Activated T-helper 17 cell treated with anti-CD3 and anti-CD28 coated beads, Interleukin-2, amount 50 U/mL, for 72 hours (primary cell): ENCODE measurements at regions not wholly inside any gene's neighbourhood (a gene's known extent, or its start where the extent isn't known, plus 50 kb on each side); places are given as distances from the start of the nearest gene placed in this dataset.

Source experiments
- ATAC-seq: fragments of 150-1000 bp; cut with Tn5 transposase; replicated peaks from 2 replicates; pipeline ENCODE4 v1.10.0; 2021; ENCODE audit warnings: mild to moderate bottlenecking, moderate library complexity
- H3K27ac Mint-ChIP-seq: one replicate; pipeline ENCODE4 v1.8.0; 2022; ENCODE audit warnings: mixed read lengths
- H3K27me3 Mint-ChIP-seq: one replicate; pipeline ENCODE4 v1.8.0; 2022; ENCODE audit warnings: mixed read lengths
- H3K36me3 Mint-ChIP-seq: one replicate; pipeline ENCODE4 v1.8.0; 2022; ENCODE audit warnings: low read depth, mild to moderate bottlenecking, mixed read lengths
- H3K4me1 Mint-ChIP-seq: one replicate; pipeline ENCODE4 v1.8.0; 2022; ENCODE audit warnings: mixed read lengths
- H3K4me3 Mint-ChIP-seq: one replicate; pipeline ENCODE4 v1.8.0; 2022; ENCODE audit warnings: mild to moderate bottlenecking, mixed read lengths
- H3K9me3 Mint-ChIP-seq: one replicate; pipeline ENCODE4 v1.8.0; 2022; ENCODE audit warnings: mixed read lengths

DNA sequence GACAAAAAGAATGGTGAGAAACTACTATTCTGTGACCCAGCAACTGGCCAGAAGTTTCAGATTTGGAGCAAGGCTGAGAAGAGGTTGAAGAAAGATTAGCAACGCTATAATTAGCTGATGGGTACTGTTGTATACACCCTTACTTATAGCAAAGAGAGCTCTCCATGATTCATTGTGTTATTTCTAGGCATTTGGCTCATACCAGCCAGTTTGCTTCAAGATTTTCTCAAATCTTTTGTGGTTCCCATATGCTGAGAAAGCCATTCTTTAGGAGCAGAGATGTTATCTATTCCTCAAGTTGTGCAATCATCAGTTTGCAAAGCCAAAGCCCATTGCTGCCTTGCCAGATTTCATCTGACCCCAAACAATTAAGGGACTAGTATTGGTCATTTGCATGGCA lies 179.4 kb downstream of the ETS1 start:
- Mint-ChIP-seq H3K27ac (no peak overlapping the region), H3K36me3 (no peaks in the 10 kb centered on the region), H3K27me3 (no peaks in the 10 kb centered on the region), H3K4me3 (no peak overlapping the region), H3K9me3 (no peaks in the 10 kb centered on the region), H3K4me1 (peaks cover 10% of the 10 kb centered on the region)
- ATAC-seq, result no peak

DNA sequence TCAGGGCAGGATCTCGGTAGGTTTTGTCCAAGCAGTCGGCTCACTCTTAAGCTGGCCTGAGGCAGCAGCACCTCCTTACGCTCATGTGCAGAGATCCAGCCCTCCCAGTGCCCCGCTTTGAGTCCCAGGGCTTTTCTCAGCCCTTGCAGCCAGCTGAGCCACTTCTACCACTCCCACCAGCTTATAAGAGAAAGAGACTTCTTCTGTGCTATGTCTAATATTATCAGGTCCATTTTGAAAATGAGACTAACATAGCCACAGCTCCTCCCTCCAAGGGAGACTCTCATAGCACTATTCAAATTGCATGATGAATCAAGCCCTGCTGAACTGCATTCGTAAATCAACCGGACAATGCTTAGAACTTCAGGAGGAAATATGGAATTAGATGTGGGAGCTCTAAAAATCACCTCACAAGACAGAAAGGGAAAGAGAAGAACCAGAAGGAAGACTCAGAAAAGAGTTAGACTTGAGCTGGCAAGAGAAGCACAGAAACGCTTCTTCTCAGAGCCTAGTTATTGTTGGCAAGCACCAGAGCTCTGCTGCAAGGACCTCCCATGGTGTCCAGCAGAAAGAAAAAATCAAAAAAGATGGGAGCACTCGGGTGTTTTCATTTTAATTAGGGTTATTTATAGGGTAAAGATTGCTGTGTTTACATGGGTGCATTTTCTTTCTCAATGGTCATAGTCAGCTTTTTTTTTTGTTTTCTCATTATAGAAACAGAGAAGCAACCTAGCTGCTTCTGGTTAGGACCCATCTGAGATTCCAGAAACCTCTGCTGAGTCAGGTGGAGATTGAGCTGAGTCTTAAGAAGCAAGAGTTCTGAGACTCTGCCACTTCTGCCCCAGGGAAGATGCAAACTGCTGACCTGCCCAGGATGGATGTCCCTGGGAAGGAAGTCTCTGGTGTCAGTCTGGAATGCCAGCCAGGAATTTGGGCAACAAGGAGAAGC lies 181.4 kb downstream of the ETS1 start:
- Mint-ChIP-seq H3K9me3 (no peaks in the 10 kb centered on the region), H3K27ac (no peak overlapping the region), H3K4me1 (peaks cover 8% of the 10 kb centered on the region), H3K4me3 (no peak overlapping the region), H3K36me3 (no peaks in the 10 kb centered on the region), H3K27me3 (no peaks in the 10 kb centered on the region)
- no peak for ATAC-seq

DNA sequence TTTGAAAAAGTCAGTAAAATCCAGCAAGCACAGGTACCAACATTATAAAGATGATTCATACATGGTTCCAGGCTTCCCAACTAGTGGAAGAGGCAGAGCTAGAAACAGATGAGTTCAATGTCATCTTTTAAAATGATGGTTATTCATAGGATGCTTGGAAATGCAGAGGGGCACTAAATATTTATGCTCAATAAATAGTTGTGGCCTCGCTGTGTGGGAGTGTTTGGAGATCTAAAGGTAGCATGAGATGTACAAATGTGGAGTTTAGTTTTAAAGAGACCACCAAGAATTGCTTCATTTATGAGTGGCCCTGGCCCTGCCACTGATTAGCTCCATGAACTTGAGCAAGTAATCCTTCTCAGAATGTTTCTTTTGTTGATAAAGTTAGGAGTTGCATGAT lies 182.2 kb downstream of the ETS1 start:
- Mint-ChIP-seq H3K4me3 (no peak overlapping the region), H3K27me3 (no peaks in the 10 kb centered on the region), H3K36me3 (no peaks in the 10 kb centered on the region), H3K27ac (no peak overlapping the region), H3K4me1 (peaks cover 8% of the 10 kb centered on the region), H3K9me3 (no peaks in the 10 kb centered on the region)
- no peak for ATAC-seq

DNA sequence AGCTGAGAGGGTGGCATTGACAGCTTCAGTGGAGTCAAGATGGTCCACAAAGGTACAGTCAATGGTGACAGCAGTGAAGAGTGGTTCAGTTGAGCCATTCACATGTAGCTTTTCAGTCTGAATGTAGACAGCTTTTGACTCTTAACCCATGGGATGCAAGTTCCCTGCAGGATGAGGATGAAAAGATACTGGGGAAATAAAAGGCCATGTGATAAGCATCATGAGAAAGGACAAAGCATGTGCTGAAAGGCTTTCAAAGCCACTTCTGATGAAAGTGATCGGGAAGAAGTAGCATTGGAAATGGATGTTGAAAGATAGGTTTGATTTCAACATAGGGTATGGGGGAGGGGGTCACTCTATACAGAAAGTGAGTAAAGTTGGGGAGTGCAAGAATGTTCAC lies 182.9 kb downstream of the ETS1 start:
- Mint-ChIP-seq H3K27me3 (no peaks in the 10 kb centered on the region), H3K36me3 (no peaks in the 10 kb centered on the region), H3K4me1 (peaks cover 8% of the 10 kb centered on the region), H3K4me3 (no peak overlapping the region), H3K27ac (no peak overlapping the region), H3K9me3 (no peaks in the 10 kb centered on the region)
- ATAC-seq, result no peak

DNA sequence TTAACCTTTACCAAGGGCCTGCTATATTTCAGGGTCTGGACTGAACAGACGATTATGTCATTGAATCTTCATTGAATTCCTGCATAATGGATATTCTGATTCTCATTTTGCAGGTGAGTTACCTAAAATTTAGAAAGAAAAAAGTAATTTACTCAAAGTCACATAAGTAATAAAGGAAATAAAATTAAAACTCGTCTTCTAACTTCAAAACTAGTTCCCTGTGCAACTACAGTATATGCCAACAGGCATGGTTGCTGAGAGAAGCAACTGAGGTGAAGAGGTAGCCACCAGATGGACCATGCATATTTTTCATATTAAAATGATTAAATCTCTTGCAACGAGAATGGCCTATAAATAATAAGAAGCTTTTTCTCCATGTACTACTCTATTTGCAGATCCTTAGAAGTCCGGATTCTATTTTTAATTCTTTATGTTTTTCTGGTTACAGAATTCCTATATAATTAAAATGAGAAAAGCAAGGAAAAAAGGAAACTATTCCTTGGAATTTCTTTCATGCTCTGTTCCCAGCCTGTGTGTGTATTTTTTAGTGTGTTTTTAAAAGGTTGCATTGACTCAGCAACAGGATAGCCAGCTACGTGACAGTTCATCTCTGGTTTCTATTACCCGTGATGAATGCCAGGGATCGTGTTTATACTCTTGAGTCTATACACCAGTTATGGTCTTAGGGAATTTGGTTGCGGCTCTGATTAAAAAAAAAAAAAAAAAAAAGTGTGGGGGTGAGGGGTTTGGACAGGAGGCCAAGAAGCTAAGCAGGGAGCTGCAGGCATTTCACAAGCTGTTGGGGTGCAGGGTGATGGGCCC lies 186.8 kb downstream of the ETS1 start:
- Mint-ChIP-seq H3K9me3 (no peaks in the 10 kb centered on the region), H3K36me3 (no peaks in the 10 kb centered on the region), H3K27me3 (no peaks in the 10 kb centered on the region), H3K4me1 (peaks cover 11% of the 10 kb centered on the region), H3K27ac (no peak overlapping the region), H3K4me3 (no peak overlapping the region)
- ATAC-seq, result no peak

DNA sequence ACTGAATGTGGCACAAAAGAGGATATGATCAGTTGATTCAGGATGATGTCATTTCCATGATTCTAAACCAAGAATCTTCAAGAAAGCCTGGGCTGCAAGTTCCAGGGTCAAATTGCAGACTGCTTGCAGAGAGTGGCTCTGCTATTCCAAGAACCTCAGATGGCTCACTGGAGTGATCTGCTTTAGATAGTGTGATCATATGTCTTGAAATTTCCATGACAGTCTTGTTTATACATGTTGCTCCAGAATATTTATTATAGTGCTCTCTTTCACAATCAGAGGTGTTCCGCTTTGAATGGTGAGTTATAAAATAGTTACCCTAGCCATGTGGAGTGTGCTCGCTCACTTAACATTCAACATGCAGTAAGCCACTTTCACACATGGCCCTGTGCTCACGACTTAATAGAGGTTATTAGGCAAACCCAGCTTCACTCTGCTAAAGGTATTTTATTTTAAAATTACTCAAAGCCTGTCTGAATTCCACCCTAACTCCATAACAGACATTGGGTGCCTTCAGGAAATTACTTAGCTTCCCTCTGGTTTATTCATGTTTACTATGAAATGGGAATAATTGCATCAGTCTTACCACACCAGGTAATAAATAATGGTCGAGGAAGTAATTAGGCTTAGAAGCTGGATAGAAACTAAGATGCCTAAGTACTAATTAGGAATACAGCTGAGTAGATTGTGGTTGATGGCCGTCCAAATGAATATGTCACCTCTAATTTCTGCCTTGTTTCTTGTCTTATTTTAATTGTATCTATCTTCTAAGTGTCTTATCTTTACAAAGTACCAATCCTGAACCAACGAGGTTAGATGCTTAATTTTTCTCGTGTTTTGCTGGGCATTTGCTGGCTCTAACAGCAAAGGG lies 187.9 kb downstream of the ETS1 start:
- Mint-ChIP-seq H3K9me3 (no peaks in the 10 kb centered on the region), H3K27ac (no peak overlapping the region), H3K36me3 (no peaks in the 10 kb centered on the region), H3K4me3 (peak overlapping the region; percentile 35), H3K27me3 (no peaks in the 10 kb centered on the region), H3K4me1 (peaks cover 11% of the 10 kb centered on the region)
- ATAC-seq, result peak; percentile 81

DNA sequence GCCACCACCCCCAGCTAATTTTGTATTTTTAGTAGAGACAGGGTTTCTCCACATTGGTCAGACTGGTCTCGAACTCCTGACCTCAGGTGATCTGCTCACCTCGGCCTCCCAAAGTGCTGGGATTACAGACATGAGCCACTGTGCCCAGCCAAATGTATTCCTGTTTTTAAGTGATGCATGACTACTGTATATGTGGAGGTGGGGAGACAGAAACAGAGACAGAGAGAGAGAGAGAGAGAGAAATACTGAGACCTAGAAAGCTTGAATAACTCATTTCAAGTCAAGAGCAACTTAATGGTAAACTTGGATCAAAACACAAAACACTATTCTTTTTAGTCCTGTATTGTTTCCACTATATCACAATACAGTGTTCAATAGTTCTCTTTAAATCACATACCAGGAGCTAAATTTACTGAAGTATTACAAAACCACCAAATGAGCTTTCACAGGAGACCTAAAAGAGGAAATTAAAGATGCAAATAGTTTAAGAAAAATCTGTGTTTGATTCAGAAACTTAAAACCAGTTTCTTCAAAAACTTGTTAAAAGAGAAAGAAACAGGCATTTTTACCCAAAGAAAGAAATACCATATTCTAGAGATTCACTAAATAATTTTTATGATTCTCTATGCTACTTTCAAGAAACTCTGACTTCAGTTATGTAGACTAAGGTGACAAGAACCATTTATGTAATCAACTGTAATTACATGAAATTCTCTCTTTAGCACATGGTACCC lies 188.7 kb downstream of the ETS1 start:
- peak; percentile 69 for ATAC-seq
- H3K27ac Mint-ChIP-seq, result peak overlapping the region; percentile 28

DNA sequence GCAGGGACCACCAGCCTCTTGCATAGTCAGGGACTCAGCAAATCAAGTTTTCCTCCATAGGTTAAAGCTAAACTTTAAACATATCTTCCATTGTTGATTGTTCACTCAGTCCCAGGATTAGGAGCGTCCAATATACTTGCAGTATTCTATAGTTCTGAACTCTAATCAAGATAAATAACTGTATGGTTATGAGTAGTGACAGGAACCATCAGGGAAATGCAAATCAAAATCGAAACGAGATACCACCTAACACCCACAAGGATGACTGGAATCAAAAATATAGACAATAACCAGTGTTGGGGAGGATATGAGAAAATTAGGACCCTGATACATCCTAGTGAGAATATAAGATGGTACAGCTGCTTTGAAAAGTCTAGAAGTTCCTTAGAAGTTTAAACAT lies 190.0 kb downstream of the ETS1 start:
- H3K27ac Mint-ChIP-seq, result no peak overlapping the region
- no peaks in the 10 kb centered on the region for H3K9me3 Mint-ChIP-seq
- H3K4me3 Mint-ChIP-seq, result no peak overlapping the region
- ATAC-seq, result peak; percentile 20
- no peaks in the 10 kb centered on the region for H3K27me3 Mint-ChIP-seq
- peaks cover 15% of the 10 kb centered on the region for H3K4me1 Mint-ChIP-seq
- no peaks in the 10 kb centered on the region for H3K36me3 Mint-ChIP-seq

More for the DNA sequence above, 188.7 kb downstream of the ETS1 start:
- peak overlapping the region; percentile 35 for H3K4me3 Mint-ChIP-seq
- H3K9me3 Mint-ChIP-seq, result no peaks in the 10 kb centered on the region
- peaks cover 11% of the 10 kb centered on the region for H3K4me1 Mint-ChIP-seq
- H3K27me3 Mint-ChIP-seq, result no peaks in the 10 kb centered on the region
- H3K36me3 Mint-ChIP-seq, result no peaks in the 10 kb centered on the region

DNA sequence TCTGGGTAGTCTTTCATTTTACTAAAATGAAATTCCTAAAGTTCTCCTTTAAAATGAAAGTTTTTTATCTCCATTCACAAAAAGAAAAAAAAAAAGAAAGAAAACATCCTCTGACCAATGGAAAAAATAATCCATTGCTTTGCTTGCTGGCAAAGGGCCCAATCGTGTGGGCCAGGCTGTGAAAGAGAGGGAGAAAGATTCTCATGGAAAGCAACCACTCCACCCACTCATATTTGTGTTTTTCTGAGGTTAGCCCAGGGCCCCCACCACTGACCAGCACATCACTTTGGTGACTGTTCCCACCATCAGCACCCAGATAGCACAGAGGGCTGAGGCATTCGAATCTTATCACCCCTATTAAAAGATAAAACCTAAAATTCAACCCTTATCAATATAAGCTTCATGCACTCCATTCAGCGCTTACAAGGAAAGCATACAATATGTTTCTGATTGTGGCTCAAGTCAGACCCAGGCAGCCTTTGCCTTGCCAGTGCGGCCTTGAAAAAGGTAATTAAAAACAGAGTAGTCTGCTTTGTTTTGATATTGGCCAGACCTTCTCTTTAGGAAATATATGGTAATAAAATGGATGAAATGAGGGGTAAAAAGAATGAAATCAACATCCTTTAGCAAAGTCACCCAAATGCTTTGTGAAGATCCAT lies 192.8 kb downstream of the ETS1 start:
- no peak overlapping the region for H3K4me3 Mint-ChIP-seq
- H3K4me1 Mint-ChIP-seq, result peaks cover 15% of the 10 kb centered on the region
- no peaks in the 10 kb centered on the region for H3K9me3 Mint-ChIP-seq
- no peak for ATAC-seq
- H3K27ac Mint-ChIP-seq, result no peak overlapping the region
- no peaks in the 10 kb centered on the region for H3K27me3 Mint-ChIP-seq
- no peaks in the 10 kb centered on the region for H3K36me3 Mint-ChIP-seq

DNA sequence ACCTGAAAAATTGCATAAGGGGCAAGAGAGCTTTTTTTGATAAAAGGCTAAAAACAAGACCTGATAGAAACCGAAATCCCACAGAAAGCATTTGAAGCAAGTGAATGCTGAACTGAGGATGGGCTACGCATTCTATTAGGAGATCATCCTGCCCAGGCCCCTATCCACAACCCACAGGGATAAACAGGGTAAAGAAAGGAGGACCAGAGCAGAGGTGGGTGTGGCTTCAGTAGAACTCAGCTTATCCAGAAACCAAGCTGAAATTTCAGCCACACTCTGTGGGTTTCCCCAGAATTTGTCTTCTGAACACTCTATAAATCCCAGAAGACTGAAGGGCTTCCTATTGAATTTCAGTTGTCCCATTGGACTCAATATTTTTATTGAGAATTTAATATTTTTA lies 195.1 kb downstream of the ETS1 start:
- H3K4me1 Mint-ChIP-seq, result peaks cover 13% of the 10 kb centered on the region
- no peak for ATAC-seq
- H3K9me3 Mint-ChIP-seq, result no peaks in the 10 kb centered on the region

DNA sequence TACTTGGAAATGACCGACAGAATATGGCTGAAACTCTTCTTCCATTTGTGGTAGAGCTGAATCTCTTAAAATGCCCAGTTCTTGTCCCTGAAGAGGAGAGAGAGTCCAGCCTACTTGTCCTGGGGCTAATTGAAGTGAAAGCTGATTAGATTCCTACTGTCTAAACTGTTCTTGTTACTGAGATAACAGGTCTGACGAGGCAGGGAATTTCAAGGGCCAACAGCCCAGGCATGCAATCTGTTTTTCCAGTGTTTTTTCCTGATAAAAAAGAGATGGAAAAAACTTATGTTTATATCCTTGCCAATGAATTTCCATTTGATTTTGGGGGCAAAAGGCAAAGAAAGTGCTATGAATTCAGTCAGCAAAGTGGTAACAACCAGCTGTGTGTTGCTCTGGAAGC lies 195.5 kb downstream of the ETS1 start:
- Mint-ChIP-seq H3K27me3 (no peaks in the 10 kb centered on the region), H3K27ac (no peak overlapping the region), H3K36me3 (no peaks in the 10 kb centered on the region), H3K9me3 (no peaks in the 10 kb centered on the region), H3K4me1 (peaks cover 16% of the 10 kb centered on the region), H3K4me3 (no peak overlapping the region)
- ATAC-seq, result no peak

More for the DNA sequence above, 195.1 kb downstream of the ETS1 start:
- H3K27ac Mint-ChIP-seq, result no peak overlapping the region
- H3K36me3 Mint-ChIP-seq, result no peaks in the 10 kb centered on the region
- no peak overlapping the region for H3K4me3 Mint-ChIP-seq
- no peaks in the 10 kb centered on the region for H3K27me3 Mint-ChIP-seq

DNA sequence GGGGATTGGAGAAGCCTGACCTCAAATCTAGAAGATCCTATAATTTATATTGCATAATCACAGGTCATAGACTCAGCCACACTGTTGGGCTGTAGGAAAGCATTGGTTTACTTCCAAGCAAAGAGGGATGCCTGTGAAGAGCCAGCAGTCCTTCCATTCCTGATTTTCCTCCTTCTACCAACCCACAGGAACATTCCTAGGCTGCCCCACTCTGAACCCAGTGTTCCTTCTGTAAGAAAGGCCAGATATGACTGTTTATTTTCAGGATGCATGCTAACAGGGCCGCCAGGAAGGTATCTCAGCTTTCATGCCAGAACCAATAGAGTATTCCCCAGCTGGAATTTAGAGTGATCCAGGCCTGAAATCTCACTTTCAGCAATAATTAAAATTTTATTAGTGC lies 197.1 kb downstream of the ETS1 start:
- H3K27me3 Mint-ChIP-seq, result no peaks in the 10 kb centered on the region
- H3K4me3 Mint-ChIP-seq, result no peak overlapping the region
- peaks cover 18% of the 10 kb centered on the region for H3K4me1 Mint-ChIP-seq
- H3K9me3 Mint-ChIP-seq, result no peaks in the 10 kb centered on the region
- H3K27ac Mint-ChIP-seq, result no peak overlapping the region
- no peaks in the 10 kb centered on the region for H3K36me3 Mint-ChIP-seq
- no peak for ATAC-seq

DNA sequence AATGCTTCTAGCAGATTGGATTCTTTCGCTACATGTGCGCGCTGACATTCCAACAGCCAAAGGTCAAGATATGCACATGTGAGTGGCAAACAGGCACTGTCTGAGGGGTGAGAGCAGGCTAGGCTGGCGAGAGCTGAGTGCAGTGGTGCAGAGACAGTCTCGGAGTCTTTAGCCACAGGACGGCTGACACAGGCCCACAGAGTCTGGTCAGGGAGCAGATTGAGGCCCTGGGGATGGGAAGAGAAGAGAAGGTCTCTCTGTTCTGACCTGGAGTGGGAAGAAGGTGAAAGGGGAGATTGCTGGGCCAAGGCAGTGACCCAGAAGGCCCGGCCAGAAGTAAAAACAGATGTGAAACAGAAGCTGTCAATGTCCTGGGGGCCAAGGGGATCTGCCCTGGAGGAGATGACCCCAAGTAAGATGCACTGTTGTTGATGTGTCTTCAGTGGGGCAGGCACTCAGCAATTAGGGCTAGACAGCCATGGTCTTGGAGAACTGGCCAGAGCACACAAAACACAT lies 197.8 kb downstream of the ETS1 start:
- ATAC-seq, result no peak
- Mint-ChIP-seq H3K9me3 (no peaks in the 10 kb centered on the region), H3K4me1 (peaks cover 18% of the 10 kb centered on the region), H3K27me3 (no peaks in the 10 kb centered on the region), H3K4me3 (no peak overlapping the region), H3K27ac (no peak overlapping the region), H3K36me3 (no peaks in the 10 kb centered on the region)
